ENCODE measurements at regions not wholly inside any gene's neighbourhood (a gene's known extent, or its start where the extent isn't known, plus 50 kb on each side); places are given as distances from the start of the nearest gene placed in this dataset.

DNA sequence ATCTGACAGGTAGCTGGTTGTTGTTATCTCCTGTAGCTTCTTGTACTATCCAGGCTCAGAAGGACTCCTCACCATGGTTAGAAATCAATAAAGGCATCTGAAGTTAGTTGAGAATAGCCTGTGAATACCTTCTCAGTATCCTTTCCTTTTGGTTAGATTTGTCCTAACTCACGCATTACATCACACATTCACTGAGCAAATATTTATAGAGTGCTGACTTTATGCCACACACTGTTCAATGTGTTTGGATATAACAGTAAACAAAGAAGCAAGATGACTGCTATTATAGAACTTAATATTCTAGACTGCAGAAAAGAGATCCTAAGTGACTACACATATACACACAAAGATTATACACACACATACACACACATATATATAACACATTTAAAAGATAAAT lies 889.9 kb upstream of the CHAC2 start:
- Histone ChIP-seq H3K4me1 (no peaks in the 10 kb centered on the region), H3K9me3 (no peaks in the 10 kb centered on the region), H3K36me3 (no peaks in the 10 kb centered on the region), H3K27me3 (no peaks in the 10 kb centered on the region), H3K4me3 (ENCODE audit: low read depth, low read length) (no peak overlapping the region)
- no peak for DNase-seq
- TF ChIP-seq, protein P1, sequence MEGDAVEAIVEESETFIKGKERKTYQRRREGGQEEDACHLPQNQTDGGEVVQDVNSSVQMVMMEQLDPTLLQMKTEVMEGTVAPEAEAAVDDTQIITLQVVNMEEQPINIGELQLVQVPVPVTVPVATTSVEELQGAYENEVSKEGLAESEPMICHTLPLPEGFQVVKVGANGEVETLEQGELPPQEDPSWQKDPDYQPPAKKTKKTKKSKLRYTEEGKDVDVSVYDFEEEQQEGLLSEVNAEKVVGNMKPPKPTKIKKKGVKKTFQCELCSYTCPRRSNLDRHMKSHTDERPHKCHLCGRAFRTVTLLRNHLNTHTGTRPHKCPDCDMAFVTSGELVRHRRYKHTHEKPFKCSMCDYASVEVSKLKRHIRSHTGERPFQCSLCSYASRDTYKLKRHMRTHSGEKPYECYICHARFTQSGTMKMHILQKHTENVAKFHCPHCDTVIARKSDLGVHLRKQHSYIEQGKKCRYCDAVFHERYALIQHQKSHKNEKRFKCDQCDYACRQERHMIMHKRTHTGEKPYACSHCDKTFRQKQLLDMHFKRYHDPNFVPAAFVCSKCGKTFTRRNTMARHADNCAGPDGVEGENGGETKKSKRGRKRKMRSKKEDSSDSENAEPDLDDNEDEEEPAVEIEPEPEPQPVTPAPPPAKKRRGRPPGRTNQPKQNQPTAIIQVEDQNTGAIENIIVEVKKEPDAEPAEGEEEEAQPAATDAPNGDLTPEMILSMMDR (IDR thresholded peaks at IDR 0.05; ENCODE audit: low read depth, low read length): no peak

GRCh38 chr2:52874466-52875106 lies 893.0 kb upstream of the CHAC2 start:
- no peaks in the 10 kb centered on the region for H3K36me3 ChIP-seq
- H3K4me3 ChIP-seq (ENCODE audit: low read depth, low read length): no peak overlapping the region
- no peaks in the 10 kb centered on the region for H3K9me3 ChIP-seq
- no peak for DNase-seq
- no peaks in the 10 kb centered on the region for H3K4me1 ChIP-seq
- H3K27me3 ChIP-seq: no peaks in the 10 kb centered on the region
- TF ChIP-seq, protein P1 (IDR thresholded peaks at IDR 0.05; ENCODE audit: low read depth, low read length): no peak

- no peaks in the 10 kb centered on the region for H3K36me3 ChIP-seq
- TF ChIP-seq, protein P1 (IDR thresholded peaks at IDR 0.05; ENCODE audit: low read depth, low read length): no peak
- no peaks in the 10 kb centered on the region for H3K9me3 ChIP-seq
- DNase-seq: no peak
- H3K4me3 ChIP-seq (ENCODE audit: low read depth, low read length): no peak overlapping the region
- H3K27me3 ChIP-seq: no peaks in the 10 kb centered on the region
- H3K4me1 ChIP-seq: no peaks in the 10 kb centered on the region
These were observed 904.8 kb upstream of the CHAC2 start for GRCh38 chr2:52862801-52863200.

GRCh38 chr2:52861596-52861995 lies 906.0 kb upstream of the CHAC2 start:
- TF ChIP-seq, protein P1 (IDR thresholded peaks at IDR 0.05; ENCODE audit: low read depth, low read length): no peak

GRCh38 chr2:52859065-52859464 lies 908.5 kb upstream of the CHAC2 start:
- Histone ChIP-seq H3K4me3 (ENCODE audit: low read depth, low read length) (no peak overlapping the region), H3K4me1 (no peaks in the 10 kb centered on the region), H3K27me3 (no peaks in the 10 kb centered on the region), H3K9me3 (no peaks in the 10 kb centered on the region), H3K36me3 (no peaks in the 10 kb centered on the region)
- DNase-seq: no peak
- TF ChIP-seq, protein P1 (IDR thresholded peaks at IDR 0.05; ENCODE audit: low read depth, low read length): no peak

More at GRCh38 chr2:52861596-52861995, 906.0 kb upstream of the CHAC2 start:
- no peak overlapping the region for H3K4me3 ChIP-seq (ENCODE audit: low read depth, low read length)
- no peaks in the 10 kb centered on the region for H3K27me3 ChIP-seq
- no peaks in the 10 kb centered on the region for H3K4me1 ChIP-seq
- H3K9me3 ChIP-seq: no peaks in the 10 kb centered on the region
- H3K36me3 ChIP-seq: no peaks in the 10 kb centered on the region
- DNase-seq: no peak

GRCh38 chr2:52857722-52858121 lies 909.9 kb upstream of the CHAC2 start:
- H3K4me1 ChIP-seq: no peaks in the 10 kb centered on the region
- TF ChIP-seq, protein P1 (IDR thresholded peaks at IDR 0.05; ENCODE audit: low read depth, low read length): no peak
- no peak for DNase-seq
- H3K27me3 ChIP-seq: no peaks in the 10 kb centered on the region
- H3K4me3 ChIP-seq (ENCODE audit: low read depth, low read length): no peak overlapping the region
- H3K9me3 ChIP-seq: no peaks in the 10 kb centered on the region
- no peaks in the 10 kb centered on the region for H3K36me3 ChIP-seq

Data from BE2C (cell line).